ENCODE measurements at regions not wholly inside any gene's neighbourhood (a gene's known extent, or its start where the extent isn't known, plus 50 kb on each side); places are given as distances from the start of the nearest gene placed in this dataset.
"Not testable (repeated sequence)": the region's sequence is repeated elsewhere in the genome, so short reads cannot be mapped to it uniquely, and the experiment has no call there.

DNA sequence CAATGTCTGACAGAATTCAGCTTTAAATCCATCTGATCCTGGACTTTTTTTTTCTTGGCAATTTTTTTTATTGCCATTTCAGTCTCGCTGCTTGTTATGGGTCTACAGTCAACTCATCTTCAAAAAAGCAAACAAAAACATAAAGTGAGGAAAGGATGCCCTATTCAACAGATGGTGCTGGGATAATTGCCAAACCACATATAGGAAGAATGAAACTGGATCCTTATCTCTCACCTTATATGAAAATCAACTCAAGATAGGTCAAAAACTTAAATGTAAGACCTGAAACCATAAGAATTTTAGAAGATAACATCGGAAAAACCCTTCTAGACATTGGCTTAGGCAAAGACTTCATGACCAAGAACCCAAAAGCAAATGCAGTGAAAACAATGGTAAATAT, 389.1 kb upstream of the ST8SIA4 start:
- Histone ChIP-seq H3K9ac (ENCODE audit: low read depth in 1 of 2, low read length in 2 of 2) (no peak overlapping the region), H3K27me3 (ENCODE audit: control insufficient read depth in 4 of 4, insufficient read depth in 4 of 4, low read length in 3 of 4) (no peaks in the 10 kb centered on the region), H3K4me3 (ENCODE audit: low read depth in 1 of 3, low read length in 3 of 3) (no peak overlapping the region), H3K9me3 (ENCODE audit: control insufficient read depth in 4 of 4, low read length in 3 of 4) (no peaks in the 10 kb centered on the region), H3K27ac (ENCODE audit: low read depth in 1 of 2, low read length in 2 of 2) (no peak overlapping the region), H3K36me3 (ENCODE audit: control insufficient read depth in 4 of 4, insufficient read depth in 3 of 4, low read depth in 1 of 4, low read length in 3 of 4) (no peaks in the 10 kb centered on the region), H3K4me1 (ENCODE audit: control insufficient read depth in 4 of 4, insufficient read depth in 4 of 4, low read length in 3 of 4) (no peaks in the 10 kb centered on the region)
- DNase-seq (ENCODE audit: low spot score): no peak
- 58% methylated on average over 2 of the region's 2 CpGs for WGBS
- TF ChIP-seq, protein P1, sequence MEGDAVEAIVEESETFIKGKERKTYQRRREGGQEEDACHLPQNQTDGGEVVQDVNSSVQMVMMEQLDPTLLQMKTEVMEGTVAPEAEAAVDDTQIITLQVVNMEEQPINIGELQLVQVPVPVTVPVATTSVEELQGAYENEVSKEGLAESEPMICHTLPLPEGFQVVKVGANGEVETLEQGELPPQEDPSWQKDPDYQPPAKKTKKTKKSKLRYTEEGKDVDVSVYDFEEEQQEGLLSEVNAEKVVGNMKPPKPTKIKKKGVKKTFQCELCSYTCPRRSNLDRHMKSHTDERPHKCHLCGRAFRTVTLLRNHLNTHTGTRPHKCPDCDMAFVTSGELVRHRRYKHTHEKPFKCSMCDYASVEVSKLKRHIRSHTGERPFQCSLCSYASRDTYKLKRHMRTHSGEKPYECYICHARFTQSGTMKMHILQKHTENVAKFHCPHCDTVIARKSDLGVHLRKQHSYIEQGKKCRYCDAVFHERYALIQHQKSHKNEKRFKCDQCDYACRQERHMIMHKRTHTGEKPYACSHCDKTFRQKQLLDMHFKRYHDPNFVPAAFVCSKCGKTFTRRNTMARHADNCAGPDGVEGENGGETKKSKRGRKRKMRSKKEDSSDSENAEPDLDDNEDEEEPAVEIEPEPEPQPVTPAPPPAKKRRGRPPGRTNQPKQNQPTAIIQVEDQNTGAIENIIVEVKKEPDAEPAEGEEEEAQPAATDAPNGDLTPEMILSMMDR (IDR thresholded peaks at IDR 0.05; ENCODE audit: low read depth, low read length, missing input control): no peak
- TF ChIP-seq, protein P2, sequence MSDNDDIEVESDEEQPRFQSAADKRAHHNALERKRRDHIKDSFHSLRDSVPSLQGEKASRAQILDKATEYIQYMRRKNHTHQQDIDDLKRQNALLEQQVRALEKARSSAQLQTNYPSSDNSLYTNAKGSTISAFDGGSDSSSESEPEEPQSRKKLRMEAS (IDR thresholded peaks at IDR 0.05): no peak
- no peak for TF ChIP-seq YY1 (IDR thresholded peaks at IDR 0.05)
- no peak for TF ChIP-seq HNF4G (IDR thresholded peaks at IDR 0.05)
- TF ChIP-seq RXRA (IDR thresholded peaks at IDR 0.05): no peak
- TF ChIP-seq, protein P3, sequence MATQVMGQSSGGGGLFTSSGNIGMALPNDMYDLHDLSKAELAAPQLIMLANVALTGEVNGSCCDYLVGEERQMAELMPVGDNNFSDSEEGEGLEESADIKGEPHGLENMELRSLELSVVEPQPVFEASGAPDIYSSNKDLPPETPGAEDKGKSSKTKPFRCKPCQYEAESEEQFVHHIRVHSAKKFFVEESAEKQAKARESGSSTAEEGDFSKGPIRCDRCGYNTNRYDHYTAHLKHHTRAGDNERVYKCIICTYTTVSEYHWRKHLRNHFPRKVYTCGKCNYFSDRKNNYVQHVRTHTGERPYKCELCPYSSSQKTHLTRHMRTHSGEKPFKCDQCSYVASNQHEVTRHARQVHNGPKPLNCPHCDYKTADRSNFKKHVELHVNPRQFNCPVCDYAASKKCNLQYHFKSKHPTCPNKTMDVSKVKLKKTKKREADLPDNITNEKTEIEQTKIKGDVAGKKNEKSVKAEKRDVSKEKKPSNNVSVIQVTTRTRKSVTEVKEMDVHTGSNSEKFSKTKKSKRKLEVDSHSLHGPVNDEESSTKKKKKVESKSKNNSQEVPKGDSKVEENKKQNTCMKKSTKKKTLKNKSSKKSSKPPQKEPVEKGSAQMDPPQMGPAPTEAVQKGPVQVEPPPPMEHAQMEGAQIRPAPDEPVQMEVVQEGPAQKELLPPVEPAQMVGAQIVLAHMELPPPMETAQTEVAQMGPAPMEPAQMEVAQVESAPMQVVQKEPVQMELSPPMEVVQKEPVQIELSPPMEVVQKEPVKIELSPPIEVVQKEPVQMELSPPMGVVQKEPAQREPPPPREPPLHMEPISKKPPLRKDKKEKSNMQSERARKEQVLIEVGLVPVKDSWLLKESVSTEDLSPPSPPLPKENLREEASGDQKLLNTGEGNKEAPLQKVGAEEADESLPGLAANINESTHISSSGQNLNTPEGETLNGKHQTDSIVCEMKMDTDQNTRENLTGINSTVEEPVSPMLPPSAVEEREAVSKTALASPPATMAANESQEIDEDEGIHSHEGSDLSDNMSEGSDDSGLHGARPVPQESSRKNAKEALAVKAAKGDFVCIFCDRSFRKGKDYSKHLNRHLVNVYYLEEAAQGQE (IDR thresholded peaks at IDR 0.05): no peak
- TF ChIP-seq JUND (IDR thresholded peaks at IDR 0.05): no peak

DNA sequence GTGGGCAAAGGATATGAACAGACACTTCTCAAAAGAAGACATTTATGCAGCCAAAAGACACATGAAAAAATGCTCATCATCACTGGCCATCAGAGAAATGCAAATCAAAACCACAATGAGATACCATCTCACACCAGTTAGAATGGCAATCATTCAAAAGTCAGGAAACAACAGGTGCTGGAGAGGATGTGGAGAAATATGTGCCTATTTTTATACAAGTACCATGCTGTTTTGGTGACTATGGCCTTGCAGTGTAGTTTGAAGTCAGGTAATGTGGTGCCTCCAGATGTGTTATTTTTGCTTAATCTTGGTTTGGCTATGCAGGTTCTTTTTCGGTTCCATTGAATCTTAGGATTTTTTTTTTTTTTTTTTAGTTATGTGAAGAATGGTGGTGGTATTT, 387.7 kb upstream of the ST8SIA4 start:
- not testable (repeated sequence) for H3K27me3 ChIP-seq (ENCODE audit: control insufficient read depth in 4 of 4, insufficient read depth in 4 of 4, low read length in 3 of 4); H3K4me3 ChIP-seq (ENCODE audit: low read depth in 1 of 3, low read length in 3 of 3); DNase-seq (ENCODE audit: low spot score); H3K36me3 ChIP-seq (ENCODE audit: control insufficient read depth in 4 of 4, insufficient read depth in 3 of 4, low read depth in 1 of 4, low read length in 3 of 4); H3K9me3 ChIP-seq (ENCODE audit: control insufficient read depth in 4 of 4, low read length in 3 of 4); H3K9ac ChIP-seq (ENCODE audit: low read depth in 1 of 2, low read length in 2 of 2); H3K27ac ChIP-seq (ENCODE audit: low read depth in 1 of 2, low read length in 2 of 2); H3K4me1 ChIP-seq (ENCODE audit: control insufficient read depth in 4 of 4, insufficient read depth in 4 of 4, low read length in 3 of 4)
- WGBS: 88% methylated on average over 1 of the region's 1 CpG

DNA sequence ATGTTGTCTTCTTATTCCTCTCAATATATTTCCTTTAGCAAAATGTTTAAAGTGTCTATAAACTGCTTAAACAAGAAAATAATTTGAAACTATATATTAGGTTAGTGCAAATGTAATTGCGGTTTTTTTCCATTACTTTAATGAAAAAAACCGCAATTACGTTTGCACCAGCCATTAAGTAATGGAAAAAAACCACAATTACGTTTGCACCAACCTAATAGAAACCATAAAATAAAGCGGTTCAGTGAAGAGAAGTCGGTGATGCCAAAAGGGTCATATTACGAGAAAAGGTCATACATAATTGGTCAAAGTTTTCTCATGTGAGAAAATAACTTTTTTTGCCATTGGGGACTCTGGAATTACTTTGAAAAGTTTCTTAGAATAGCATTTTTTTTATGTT, 385.6 kb upstream of the ST8SIA4 start:
- 84% methylated on average over 7 of the region's 7 CpGs for WGBS
- Histone ChIP-seq H3K9ac (ENCODE audit: low read depth in 1 of 2, low read length in 2 of 2) (no peak overlapping the region), H3K36me3 (ENCODE audit: control insufficient read depth in 4 of 4, insufficient read depth in 3 of 4, low read depth in 1 of 4, low read length in 3 of 4) (no peaks in the 10 kb centered on the region), H3K27me3 (ENCODE audit: control insufficient read depth in 4 of 4, insufficient read depth in 4 of 4, low read length in 3 of 4) (no peaks in the 10 kb centered on the region), H3K4me3 (ENCODE audit: low read depth in 1 of 3, low read length in 3 of 3) (no peak overlapping the region), H3K4me1 (ENCODE audit: control insufficient read depth in 4 of 4, insufficient read depth in 4 of 4, low read length in 3 of 4) (no peaks in the 10 kb centered on the region), H3K27ac (ENCODE audit: low read depth in 1 of 2, low read length in 2 of 2) (no peak overlapping the region), H3K9me3 (ENCODE audit: control insufficient read depth in 4 of 4, low read length in 3 of 4) (no peaks in the 10 kb centered on the region)
- no peak for DNase-seq (ENCODE audit: low spot score)
- TF ChIP-seq RAD21 (IDR thresholded peaks at IDR 0.05) (no peak), RXRA (IDR thresholded peaks at IDR 0.05) (no peak), TAF1 (conservative IDR thresholded peaks at IDR 0.05) (no peak), FOXA2 (IDR thresholded peaks at IDR 0.05) (no peak), GABPA (IDR thresholded peaks at IDR 0.05 in 1 of 2, conservative IDR thresholded peaks at IDR 0.05 in 1 of 2) (no peak), EGR1 (IDR thresholded peaks at IDR 0.05; ENCODE audit: low read depth in 2 of 2) (no peak), YY1 (IDR thresholded peaks at IDR 0.05) (no peak), FOXA1 (IDR thresholded peaks at IDR 0.05) (no peak), JUND (IDR thresholded peaks at IDR 0.05) (no peak), HNF4G (IDR thresholded peaks at IDR 0.05) (no peak)
- TF ChIP-seq, protein P4, sequence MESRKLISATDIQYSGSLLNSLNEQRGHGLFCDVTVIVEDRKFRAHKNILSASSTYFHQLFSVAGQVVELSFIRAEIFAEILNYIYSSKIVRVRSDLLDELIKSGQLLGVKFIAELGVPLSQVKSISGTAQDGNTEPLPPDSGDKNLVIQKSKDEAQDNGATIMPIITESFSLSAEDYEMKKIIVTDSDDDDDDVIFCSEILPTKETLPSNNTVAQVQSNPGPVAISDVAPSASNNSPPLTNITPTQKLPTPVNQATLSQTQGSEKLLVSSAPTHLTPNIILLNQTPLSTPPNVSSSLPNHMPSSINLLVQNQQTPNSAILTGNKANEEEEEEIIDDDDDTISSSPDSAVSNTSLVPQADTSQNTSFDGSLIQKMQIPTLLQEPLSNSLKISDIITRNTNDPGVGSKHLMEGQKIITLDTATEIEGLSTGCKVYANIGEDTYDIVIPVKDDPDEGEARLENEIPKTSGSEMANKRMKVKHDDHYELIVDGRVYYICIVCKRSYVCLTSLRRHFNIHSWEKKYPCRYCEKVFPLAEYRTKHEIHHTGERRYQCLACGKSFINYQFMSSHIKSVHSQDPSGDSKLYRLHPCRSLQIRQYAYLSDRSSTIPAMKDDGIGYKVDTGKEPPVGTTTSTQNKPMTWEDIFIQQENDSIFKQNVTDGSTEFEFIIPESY (IDR thresholded peaks at IDR 0.05): no peak
- TF ChIP-seq, protein P1 (IDR thresholded peaks at IDR 0.05; ENCODE audit: low read depth, low read length, missing input control): no peak
- TF ChIP-seq, protein P2 (IDR thresholded peaks at IDR 0.05): no peak

All from liver (tissue), 8 donors.